Hypothalamus (tissue), 51 donors: ENCODE measurements at regions not wholly inside any gene's neighbourhood (a gene's known extent, or its start where the extent isn't known, plus 50 kb on each side); places are given as distances from the start of the nearest gene placed in this dataset.
"Not testable (repeated sequence)": the region's sequence is repeated elsewhere in the genome, so short reads cannot be mapped to it uniquely, and the experiment has no call there.

Experiments
- DNase-seq, 51 donors: peaks; one replicate each; lab custom pipeline; 2025; lab: John Stamatoyannopoulos, UW

GRCh38 chr1:93774707-93775106 is 93.1 kb upstream of the BCAR3 start:
- DNase-seq: no peak

- DNase-seq: no peak
Measured at GRCh38 chr1:93773049-93773838, 91.6 kb upstream of the BCAR3 start.

- DNase-seq: no peak
Measured at GRCh38 chr1:93771843-93772242, 90.2 kb upstream of the BCAR3 start.

GRCh38 chr1:93770640-93771039 is 89.0 kb upstream of the BCAR3 start:
- no peak for DNase-seq

- no peak for DNase-seq
Measured at GRCh38 chr1:93769777-93770176, 88.1 kb upstream of the BCAR3 start.

GRCh38 chr1:93768380-93768863 is 86.8 kb upstream of the BCAR3 start:
- peak in 4 of 51 donors; percentile 6 to 47 (median 11) for DNase-seq

- peak in 1 of 51 donors; percentile 10 for DNase-seq
Measured at GRCh38 chr1:93766451-93766850, 84.8 kb upstream of the BCAR3 start.

GRCh38 chr1:93765099-93765498 is 83.5 kb upstream of the BCAR3 start:
- no peak for DNase-seq

GRCh38 chr1:93764366-93764750 is 82.7 kb upstream of the BCAR3 start:
- DNase-seq: no peak

GRCh38 chr1:93763704-93764365 is 82.2 kb upstream of the BCAR3 start:
- DNase-seq: no peak

- DNase-seq: no peak
Measured at GRCh38 chr1:93758842-93759515, 77.3 kb upstream of the BCAR3 start.

GRCh38 chr1:93757256-93758036 is 75.8 kb upstream of the BCAR3 start:
- DNase-seq: peak in 1 of 51 donors; percentile 11

GRCh38 chr1:93756657-93757056 is 75.0 kb upstream of the BCAR3 start:
- no peak for DNase-seq

- DNase-seq: not testable (repeated sequence)
Measured at GRCh38 chr1:93755251-93755715, 73.6 kb upstream of the BCAR3 start.

GRCh38 chr1:93753791-93754763 is 72.4 kb upstream of the BCAR3 start:
- DNase-seq: peak in 2 of 51 donors; percentile 2 to 14

GRCh38 chr1:93751377-93752250 is 70.0 kb upstream of the BCAR3 start:
- peak in 25 of 51 donors; percentile 12 to 73 (median 40) for DNase-seq

- DNase-seq: peak in 1 of 51 donors; percentile 5
Measured at GRCh38 chr1:93750955-93751354, 69.3 kb upstream of the BCAR3 start.

GRCh38 chr1:93749894-93750301 is 68.3 kb upstream of the BCAR3 start:
- no peak for DNase-seq
